IPS DF 19.7 (cell line): ENCODE measurements at regions not wholly inside any gene's neighbourhood (a gene's known extent, or its start where the extent isn't known, plus 50 kb on each side); places are given as distances from the start of the nearest gene placed in this dataset.
"Not testable (repeated sequence)": the region's sequence is repeated elsewhere in the genome, so short reads cannot be mapped to it uniquely, and the experiment has no call there.

Experiments
- DNase-seq: peaks from one replicate; pipeline ENCODE4 v3.0.0-alpha.2; 2013; ENCODE audit warnings: low read depth, low spot score

- DNase-seq, result peak; percentile 30
Measured at GRCh38 chr6:81023007-81023582, 729.4 kb downstream of the TENT5A start.

GRCh38 chr6:81017586-81017985, 734.9 kb downstream of the TENT5A start:
- DNase-seq, result not testable (repeated sequence)

GRCh38 chr6:81003894-81004293, 748.6 kb downstream of the TENT5A start:
- DNase-seq, result no peak

- DNase-seq, result no peak
Measured at GRCh38 chr6:81003156-81003555, 749.3 kb downstream of the TENT5A start.

- DNase-seq, result no peak
Measured at GRCh38 chr6:81002126-81002525, 750.4 kb downstream of the TENT5A start.

GRCh38 chr6:80991316-80991715, 761.2 kb downstream of the TENT5A start:
- no peak for DNase-seq

GRCh38 chr6:80988892-80989291, 763.6 kb downstream of the TENT5A start:
- DNase-seq, result no peak

- no peak for DNase-seq
Measured at GRCh38 chr6:80988286-80988685, 764.2 kb downstream of the TENT5A start.

GRCh38 chr6:80981226-80981625, 771.3 kb downstream of the TENT5A start:
- DNase-seq, result not testable (repeated sequence)

- no peak for DNase-seq
Measured at GRCh38 chr6:80976336-80976735, 776.1 kb downstream of the TENT5A start.

- DNase-seq, result peak; percentile 33
Measured at GRCh38 chr6:80974579-80974978, 777.9 kb downstream of the TENT5A start.

GRCh38 chr6:80969439-80969838, 783.0 kb downstream of the TENT5A start:
- DNase-seq, result no peak

- no peak for DNase-seq
Measured at GRCh38 chr6:80967609-80968008, 784.9 kb downstream of the TENT5A start.

GRCh38 chr6:80962382-80962781, 790.1 kb downstream of the TENT5A start:
- no peak for DNase-seq

GRCh38 chr6:80961166-80961565, 791.3 kb downstream of the TENT5A start:
- DNase-seq, result no peak

GRCh38 chr6:80959034-80959433, 793.4 kb downstream of the TENT5A start:
- no peak for DNase-seq

GRCh38 chr6:80956898-80957297, 795.6 kb downstream of the TENT5A start:
- DNase-seq, result no peak

GRCh38 chr6:80952479-80952878, 800.0 kb downstream of the TENT5A start:
- DNase-seq, result not testable (repeated sequence)

GRCh38 chr6:80946402-80946801, 806.1 kb downstream of the TENT5A start:
- DNase-seq, result no peak

- no peak for DNase-seq
Measured at GRCh38 chr6:80942911-80943310, 809.6 kb downstream of the TENT5A start.

GRCh38 chr6:80940976-80941375, 811.5 kb downstream of the TENT5A start:
- DNase-seq, result no peak

GRCh38 chr6:80940571-80940970, 811.9 kb downstream of the TENT5A start:
- DNase-seq, result no peak

- no peak for DNase-seq
Measured at GRCh38 chr6:80939898-80940297, 812.6 kb downstream of the TENT5A start.

GRCh38 chr6:80939480-80939879, 813.0 kb downstream of the TENT5A start:
- no peak for DNase-seq
